ENCODE measurements at regions not wholly inside any gene's neighbourhood (a gene's known extent, or its start where the extent isn't known, plus 50 kb on each side); places are given as distances from the start of the nearest gene placed in this dataset.
"Not testable (repeated sequence)": the region's sequence is repeated elsewhere in the genome, so short reads cannot be mapped to it uniquely, and the experiment has no call there.

DNA sequence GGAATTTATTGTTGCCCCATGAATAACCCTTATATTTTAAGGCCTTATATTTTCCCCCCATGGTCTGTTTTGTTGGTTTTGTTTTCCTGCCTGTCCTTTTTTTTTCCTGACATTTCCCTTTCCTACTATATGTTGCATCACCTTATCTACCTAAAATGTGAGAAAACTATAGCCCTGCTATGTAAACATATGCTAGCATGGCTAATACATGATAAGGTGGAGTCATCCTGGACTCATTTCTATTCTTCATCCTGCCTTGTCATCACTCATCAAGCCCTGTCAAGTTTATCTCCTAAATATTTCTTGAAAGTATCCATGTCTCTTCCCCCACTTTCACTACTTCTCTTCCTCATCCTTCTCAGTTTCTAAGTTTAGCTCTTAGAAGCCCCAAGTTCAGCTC is 2168.8 kb upstream of the RAG2 start:
- Histone ChIP-seq H3K9me3 (ENCODE audit: low read depth, low read length) (peaks cover 5% of the 10 kb centered on the region), H3K4me1 (ENCODE audit: insufficient read depth, low read length) (no peaks in the 10 kb centered on the region), H3K36me3 (ENCODE audit: insufficient read depth, low read length) (no peaks in the 10 kb centered on the region), H3K27ac (ENCODE audit: low read depth, low read length) (no peak overlapping the region), H3K27me3 (ENCODE audit: insufficient read depth, low read length) (no peaks in the 10 kb centered on the region), H2AFZ (ENCODE audit: low read length) (no peak overlapping the region), H4K20me1 (ENCODE audit: insufficient read depth, low read length) (no peaks in the 10 kb centered on the region), H3K4me3 (ENCODE audit: insufficient read depth, low read length) (no peak overlapping the region), H3K4me2 (ENCODE audit: insufficient read depth, low read length) (no peak overlapping the region), H3K79me2 (ENCODE audit: insufficient read depth, low read length) (no peaks in the 10 kb centered on the region)
- no peak for DNase-seq (ENCODE audit: insufficient read length, low spot score, missing footprints)
- TF ChIP-seq, protein P1, sequence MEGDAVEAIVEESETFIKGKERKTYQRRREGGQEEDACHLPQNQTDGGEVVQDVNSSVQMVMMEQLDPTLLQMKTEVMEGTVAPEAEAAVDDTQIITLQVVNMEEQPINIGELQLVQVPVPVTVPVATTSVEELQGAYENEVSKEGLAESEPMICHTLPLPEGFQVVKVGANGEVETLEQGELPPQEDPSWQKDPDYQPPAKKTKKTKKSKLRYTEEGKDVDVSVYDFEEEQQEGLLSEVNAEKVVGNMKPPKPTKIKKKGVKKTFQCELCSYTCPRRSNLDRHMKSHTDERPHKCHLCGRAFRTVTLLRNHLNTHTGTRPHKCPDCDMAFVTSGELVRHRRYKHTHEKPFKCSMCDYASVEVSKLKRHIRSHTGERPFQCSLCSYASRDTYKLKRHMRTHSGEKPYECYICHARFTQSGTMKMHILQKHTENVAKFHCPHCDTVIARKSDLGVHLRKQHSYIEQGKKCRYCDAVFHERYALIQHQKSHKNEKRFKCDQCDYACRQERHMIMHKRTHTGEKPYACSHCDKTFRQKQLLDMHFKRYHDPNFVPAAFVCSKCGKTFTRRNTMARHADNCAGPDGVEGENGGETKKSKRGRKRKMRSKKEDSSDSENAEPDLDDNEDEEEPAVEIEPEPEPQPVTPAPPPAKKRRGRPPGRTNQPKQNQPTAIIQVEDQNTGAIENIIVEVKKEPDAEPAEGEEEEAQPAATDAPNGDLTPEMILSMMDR (IDR thresholded peaks at IDR 0.05; ENCODE audit: extremely low read depth, low read depth, low read length), result no peak

DNA sequence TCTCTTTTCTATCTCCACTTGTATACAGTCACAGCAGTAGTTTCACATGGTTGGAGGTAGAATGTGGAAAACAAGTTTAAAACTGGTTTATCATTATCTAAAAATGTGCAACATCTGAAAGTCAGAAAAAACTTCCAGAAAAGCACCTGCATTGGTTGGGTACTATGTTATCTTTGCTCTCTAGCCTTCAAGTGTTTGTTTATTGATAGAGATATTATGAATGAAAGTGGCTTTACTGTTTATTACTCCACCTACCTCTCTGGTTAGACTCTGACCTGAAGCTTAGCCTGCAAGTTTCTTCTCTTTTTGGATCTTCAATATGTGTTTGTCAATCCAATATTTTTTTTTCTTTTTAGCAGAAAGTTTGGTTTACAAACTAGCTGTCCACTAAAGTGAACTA is 2161.4 kb upstream of the RAG2 start:
- Histone ChIP-seq H3K27ac (ENCODE audit: low read depth, low read length) (no peak overlapping the region), H3K36me3 (ENCODE audit: insufficient read depth, low read length) (no peaks in the 10 kb centered on the region), H3K4me3 (ENCODE audit: insufficient read depth, low read length) (no peak overlapping the region), H3K4me1 (ENCODE audit: insufficient read depth, low read length) (no peaks in the 10 kb centered on the region), H3K4me2 (ENCODE audit: insufficient read depth, low read length) (no peak overlapping the region), H3K27me3 (ENCODE audit: insufficient read depth, low read length) (no peaks in the 10 kb centered on the region), H4K20me1 (ENCODE audit: insufficient read depth, low read length) (no peaks in the 10 kb centered on the region), H3K9me3 (ENCODE audit: low read depth, low read length) (no peaks in the 10 kb centered on the region), H2AFZ (ENCODE audit: low read length) (no peak overlapping the region), H3K79me2 (ENCODE audit: insufficient read depth, low read length) (no peaks in the 10 kb centered on the region)
- DNase-seq (ENCODE audit: insufficient read length, low spot score, missing footprints), result no peak
- TF ChIP-seq, protein P1 (IDR thresholded peaks at IDR 0.05; ENCODE audit: extremely low read depth, low read depth, low read length), result no peak

DNA sequence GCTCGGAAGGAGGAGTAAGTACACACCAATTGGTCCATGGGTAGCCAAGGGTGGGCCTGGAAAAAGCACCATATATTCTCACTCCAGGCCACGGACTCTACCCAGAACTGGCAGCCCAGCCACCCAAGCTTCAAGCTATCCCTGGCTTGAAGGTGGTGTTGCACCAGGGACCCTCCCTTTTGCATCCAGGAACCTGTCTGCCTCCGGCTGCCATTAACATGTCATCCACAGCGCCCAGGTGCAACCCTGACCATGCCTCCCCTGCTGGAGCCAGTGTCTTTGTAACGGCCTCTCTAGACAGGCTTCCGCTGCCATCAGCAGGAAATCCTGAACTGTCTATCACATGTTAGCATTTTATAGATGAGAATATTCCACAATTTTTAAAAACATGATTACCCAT is 2158.5 kb upstream of the RAG2 start:
- Histone ChIP-seq H4K20me1 (ENCODE audit: insufficient read depth, low read length) (no peaks in the 10 kb centered on the region), H3K79me2 (ENCODE audit: insufficient read depth, low read length) (no peaks in the 10 kb centered on the region), H3K9me3 (ENCODE audit: low read depth, low read length) (no peaks in the 10 kb centered on the region), H3K36me3 (ENCODE audit: insufficient read depth, low read length) (no peaks in the 10 kb centered on the region), H3K4me1 (ENCODE audit: insufficient read depth, low read length) (no peaks in the 10 kb centered on the region), H3K4me3 (ENCODE audit: insufficient read depth, low read length) (no peak overlapping the region), H3K4me2 (ENCODE audit: insufficient read depth, low read length) (no peak overlapping the region), H3K27me3 (ENCODE audit: insufficient read depth, low read length) (no peaks in the 10 kb centered on the region), H3K27ac (ENCODE audit: low read depth, low read length) (no peak overlapping the region), H2AFZ (ENCODE audit: low read length) (no peak overlapping the region)
- no peak for DNase-seq (ENCODE audit: insufficient read length, low spot score, missing footprints)
- TF ChIP-seq, protein P1 (IDR thresholded peaks at IDR 0.05; ENCODE audit: extremely low read depth, low read depth, low read length), result no peak

DNA sequence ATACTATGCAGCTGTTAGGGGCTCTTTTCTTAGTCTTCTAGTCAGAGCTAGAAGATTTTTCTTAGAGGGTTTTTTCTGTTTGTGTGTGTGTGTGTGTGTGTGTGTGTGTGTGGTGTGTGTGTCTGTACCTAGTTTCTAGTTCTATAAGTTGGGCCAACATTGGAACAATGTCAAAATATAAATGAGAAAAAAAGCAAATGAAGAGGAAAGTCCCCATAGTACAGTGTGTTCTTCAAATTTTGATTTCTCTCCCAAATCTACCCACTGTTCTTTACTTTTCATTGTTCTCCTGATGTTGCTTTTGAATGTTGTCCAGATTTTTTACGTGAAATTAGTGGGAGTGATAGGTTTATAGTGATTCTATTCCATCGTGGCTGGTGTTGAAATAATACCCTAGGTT is 2153.4 kb upstream of the RAG2 start:
- Histone ChIP-seq H3K36me3 (ENCODE audit: insufficient read depth, low read length) (no peaks in the 10 kb centered on the region), H4K20me1 (ENCODE audit: insufficient read depth, low read length) (no peaks in the 10 kb centered on the region), H3K27ac (ENCODE audit: low read depth, low read length) (no peak overlapping the region), H3K27me3 (ENCODE audit: insufficient read depth, low read length) (no peaks in the 10 kb centered on the region), H3K79me2 (ENCODE audit: insufficient read depth, low read length) (no peaks in the 10 kb centered on the region), H2AFZ (ENCODE audit: low read length) (no peak overlapping the region), H3K4me1 (ENCODE audit: insufficient read depth, low read length) (no peaks in the 10 kb centered on the region), H3K9me3 (ENCODE audit: low read depth, low read length) (no peaks in the 10 kb centered on the region), H3K4me2 (ENCODE audit: insufficient read depth, low read length) (no peak overlapping the region), H3K4me3 (ENCODE audit: insufficient read depth, low read length) (no peak overlapping the region)
- no peak for DNase-seq (ENCODE audit: insufficient read length, low spot score, missing footprints)
- TF ChIP-seq, protein P1 (IDR thresholded peaks at IDR 0.05; ENCODE audit: extremely low read depth, low read depth, low read length), result no peak

DNA sequence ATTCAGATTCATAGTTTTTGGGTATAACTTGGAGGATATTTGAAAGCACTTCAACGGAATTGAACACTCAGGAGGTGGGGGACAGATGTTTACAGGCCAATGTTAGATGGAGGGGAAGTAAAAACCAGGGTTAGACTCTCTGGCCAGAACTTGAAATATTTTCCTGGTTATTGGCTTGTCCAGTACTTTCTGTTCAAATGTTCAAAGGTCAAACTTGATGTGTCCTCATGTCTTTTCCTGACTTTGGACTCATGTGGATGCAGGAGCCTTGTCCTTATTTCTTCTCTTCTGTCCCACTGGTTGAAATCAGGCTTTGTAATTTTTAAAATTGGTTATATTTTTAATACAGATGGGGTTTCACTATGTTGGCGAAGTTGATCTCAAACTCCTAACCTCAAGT is 2148.5 kb upstream of the RAG2 start:
- H3K4me2 ChIP-seq (ENCODE audit: insufficient read depth, low read length); DNase-seq (ENCODE audit: insufficient read length, low spot score, missing footprints); H3K4me3 ChIP-seq (ENCODE audit: insufficient read depth, low read length); H2AFZ ChIP-seq (ENCODE audit: low read length); H3K27me3 ChIP-seq (ENCODE audit: insufficient read depth, low read length); H3K4me1 ChIP-seq (ENCODE audit: insufficient read depth, low read length); H3K27ac ChIP-seq (ENCODE audit: low read depth, low read length); H4K20me1 ChIP-seq (ENCODE audit: insufficient read depth, low read length); H3K9me3 ChIP-seq (ENCODE audit: low read depth, low read length); H3K79me2 ChIP-seq (ENCODE audit: insufficient read depth, low read length); H3K36me3 ChIP-seq (ENCODE audit: insufficient read depth, low read length): not testable (repeated sequence)

Measured in osteoblast (primary cell).